SK-N-SH treated with all-trans-retinoic acid at 6 μM for 48 hours (cell line): ENCODE measurements at regions not wholly inside any gene's neighbourhood (a gene's known extent, or its start where the extent isn't known, plus 50 kb on each side); places are given as distances from the start of the nearest gene placed in this dataset.

Experiments
- ATAC-seq: fragments of 200-7000 bp; cut with Tn5 transposase; 3 replicates; pipeline ENCODE4 v1.9.1; 2020; ENCODE audit warnings: mild to moderate bottlenecking, moderate library complexity
- ARNTL ChIP-seq: fragments of 450-650 bp; formaldehyde crosslinking; IDR thresholded peaks from 2 replicates; pipeline ENCODE4 v1.5.0; 2020; ENCODE audit warnings: low read depth, mild to moderate bottlenecking, moderate library complexity, borderline replicate concordance
- BACH2 ChIP-seq: fragments of 250-450 bp; sonication (Bioruptor Pico); IDR thresholded peaks from 2 replicates; pipeline ENCODE4 v1.9.0; 2021; ENCODE audit warnings: mild to moderate bottlenecking, borderline replicate concordance
- CSDC2 ChIP-seq: fragments of 250-450 bp; sonication (Bioruptor Pico); IDR thresholded peaks from 2 replicates; pipeline ENCODE4 v1.5.0; 2020; ENCODE audit warnings: mild to moderate bottlenecking, moderate library complexity
- ESRRG ChIP-seq: fragments of 250-450 bp; sonication (Bioruptor Pico); IDR thresholded peaks from 2 replicates; pipeline ENCODE4 v1.6.1; 2021; ENCODE audit warnings: mild to moderate bottlenecking
- GLIS3 ChIP-seq: fragments of 250-450 bp; sonication (Bioruptor Pico); IDR thresholded peaks from 2 replicates; pipeline ENCODE4 v1.5.0; 2020; ENCODE audit warnings: mild to moderate bottlenecking, moderate library complexity
- ISL1 ChIP-seq: fragments of 250-450 bp; sonication (Bioruptor Pico); IDR thresholded peaks from 2 replicates; pipeline ENCODE4 v2.1.2; 2022; ENCODE audit warnings: mild to moderate bottlenecking, moderate library complexity
- OSR1 ChIP-seq: fragments of 250-450 bp; sonication (Bioruptor Pico); IDR thresholded peaks from 2 replicates; pipeline ENCODE4 v1.8.0; 2022; ENCODE audit warnings: moderate library complexity, mild to moderate bottlenecking, inconsistent platforms
- PPARA ChIP-seq: fragments of 250-450 bp; sonication (Bioruptor Pico); IDR thresholded peaks from 2 replicates; pipeline ENCODE4 v1.5.0; 2020; ENCODE audit warnings: mild to moderate bottlenecking, borderline replicate concordance
- RARB ChIP-seq: fragments of 250-450 bp; sonication (Bioruptor Pico); IDR thresholded peaks from 2 replicates; pipeline ENCODE4 v1.8.0; 2021; ENCODE audit warnings: mild to moderate bottlenecking, moderate library complexity
- SNAI2 ChIP-seq: fragments of 250-450 bp; sonication (Bioruptor Pico); IDR thresholded peaks from 2 replicates; pipeline ENCODE4 v1.5.0; 2020; ENCODE audit warnings: mild to moderate bottlenecking, moderate library complexity
- TCF4 ChIP-seq: fragments of 250-450 bp; sonication (Bioruptor Pico); IDR thresholded peaks from 2 replicates; pipeline ENCODE4 v1.8.0; 2021; ENCODE audit warnings: mild to moderate bottlenecking, moderate library complexity, borderline replicate concordance
- TOX ChIP-seq: fragments of 250-450 bp; sonication (Bioruptor Pico); IDR thresholded peaks from 2 replicates; pipeline ENCODE4 v1.8.0; 2021; ENCODE audit warnings: mild to moderate bottlenecking, moderate library complexity, borderline replicate concordance
- ZFP3 ChIP-seq: fragments of 250-450 bp; sonication (Bioruptor Pico); IDR thresholded peaks from 2 replicates; pipeline ENCODE4 v1.5.0; 2020; ENCODE audit warnings: mild to moderate bottlenecking, moderate library complexity
- ZFP30 ChIP-seq: fragments of 450-650 bp; formaldehyde crosslinking; IDR thresholded peaks from 2 replicates; pipeline ENCODE4 v1.5.0; 2022; ENCODE audit warnings: mild to moderate bottlenecking, moderate library complexity
- ZNF565 ChIP-seq: fragments of 450-650 bp; formaldehyde crosslinking; conservative IDR thresholded peaks from 2 replicates; pipeline ENCODE4 v1.5.0; 2020; ENCODE audit warnings: low read depth, mild to moderate bottlenecking, moderate library complexity
- ZNF70 ChIP-seq: fragments of 450-650 bp; formaldehyde crosslinking; IDR thresholded peaks from 2 replicates; pipeline ENCODE4 v1.5.0; 2020; ENCODE audit warnings: mild to moderate bottlenecking, moderate library complexity
- ZNF8 ChIP-seq: fragments of 450-650 bp; formaldehyde crosslinking; IDR thresholded peaks from 2 replicates; pipeline ENCODE4 v1.5.0; 2020; ENCODE audit warnings: mild to moderate bottlenecking, moderate library complexity
- TF ChIP-seq, protein P1 (sequence below): fragments of 250-450 bp; sonication (Bioruptor Pico); IDR thresholded peaks from 2 replicates; pipeline ENCODE4 v1.5.0; 2020; ENCODE audit warnings: mild to moderate bottlenecking, moderate library complexity
- TF ChIP-seq, protein P2 (sequence below): fragments of 250-450 bp; sonication (Bioruptor Pico); IDR thresholded peaks from 2 replicates; pipeline ENCODE4 v1.8.0; 2020; ENCODE audit warnings: mild to moderate bottlenecking, moderate library complexity, borderline replicate concordance
- TF ChIP-seq, protein P3 (sequence below): fragments of 250-450 bp; sonication (Bioruptor Pico); IDR thresholded peaks from 2 replicates; pipeline ENCODE4 v1.8.0; 2021; ENCODE audit warnings: low read depth, mild to moderate bottlenecking, moderate library complexity, borderline replicate concordance
- TF ChIP-seq, protein P4 (sequence below): fragments of 250-450 bp; sonication (Bioruptor Pico); IDR thresholded peaks from 2 replicates; pipeline ENCODE4 v1.5.1; 2020; ENCODE audit warnings: low read depth, mild to moderate bottlenecking, moderate library complexity

DNA sequence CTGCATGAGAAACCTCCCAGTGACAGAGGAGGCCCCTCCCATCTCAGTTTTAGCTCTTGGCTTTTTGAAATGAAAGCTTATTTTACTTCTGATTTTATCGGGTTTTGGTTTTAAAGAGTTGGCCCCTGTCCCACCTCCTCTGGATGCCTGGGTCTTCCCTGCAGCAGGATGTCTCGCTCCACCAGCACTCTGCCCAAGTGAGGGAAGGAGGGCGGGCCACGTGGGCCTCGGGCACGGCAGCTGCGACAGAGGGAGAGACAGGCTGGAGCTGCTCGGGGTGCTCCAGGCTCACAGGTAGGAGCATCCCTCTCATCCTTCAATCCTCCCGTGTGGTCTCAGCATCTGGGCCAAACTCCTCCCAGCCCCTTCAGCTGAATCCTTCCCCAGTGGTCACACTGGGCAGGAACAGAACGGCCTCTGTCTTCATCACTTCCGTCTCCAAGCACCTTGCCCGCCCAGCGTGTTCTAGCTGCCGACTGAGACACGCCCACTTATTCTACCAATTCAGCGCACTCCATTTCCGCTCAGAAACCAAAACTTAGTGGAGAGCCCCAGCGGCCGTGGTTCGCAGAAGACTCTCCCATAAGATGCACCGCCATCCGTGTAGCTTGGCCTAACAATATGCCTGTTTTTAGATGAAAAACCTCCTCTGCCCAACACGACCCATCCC lies 222.9 kb downstream of the GLRX3 start:
- TF ChIP-seq, protein P1, sequence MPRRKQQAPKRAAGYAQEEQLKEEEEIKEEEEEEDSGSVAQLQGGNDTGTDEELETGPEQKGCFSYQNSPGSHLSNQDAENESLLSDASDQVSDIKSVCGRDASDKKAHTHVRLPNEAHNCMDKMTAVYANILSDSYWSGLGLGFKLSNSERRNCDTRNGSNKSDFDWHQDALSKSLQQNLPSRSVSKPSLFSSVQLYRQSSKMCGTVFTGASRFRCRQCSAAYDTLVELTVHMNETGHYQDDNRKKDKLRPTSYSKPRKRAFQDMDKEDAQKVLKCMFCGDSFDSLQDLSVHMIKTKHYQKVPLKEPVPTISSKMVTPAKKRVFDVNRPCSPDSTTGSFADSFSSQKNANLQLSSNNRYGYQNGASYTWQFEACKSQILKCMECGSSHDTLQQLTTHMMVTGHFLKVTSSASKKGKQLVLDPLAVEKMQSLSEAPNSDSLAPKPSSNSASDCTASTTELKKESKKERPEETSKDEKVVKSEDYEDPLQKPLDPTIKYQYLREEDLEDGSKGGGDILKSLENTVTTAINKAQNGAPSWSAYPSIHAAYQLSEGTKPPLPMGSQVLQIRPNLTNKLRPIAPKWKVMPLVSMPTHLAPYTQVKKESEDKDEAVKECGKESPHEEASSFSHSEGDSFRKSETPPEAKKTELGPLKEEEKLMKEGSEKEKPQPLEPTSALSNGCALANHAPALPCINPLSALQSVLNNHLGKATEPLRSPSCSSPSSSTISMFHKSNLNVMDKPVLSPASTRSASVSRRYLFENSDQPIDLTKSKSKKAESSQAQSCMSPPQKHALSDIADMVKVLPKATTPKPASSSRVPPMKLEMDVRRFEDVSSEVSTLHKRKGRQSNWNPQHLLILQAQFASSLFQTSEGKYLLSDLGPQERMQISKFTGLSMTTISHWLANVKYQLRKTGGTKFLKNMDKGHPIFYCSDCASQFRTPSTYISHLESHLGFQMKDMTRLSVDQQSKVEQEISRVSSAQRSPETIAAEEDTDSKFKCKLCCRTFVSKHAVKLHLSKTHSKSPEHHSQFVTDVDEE (CRISPR knock-in tag) = no peak
- TF ChIP-seq RARB (no peak), TCF4 (CRISPR knock-in tag) (no peak), ESRRG (CRISPR knock-in tag) (no peak), BACH2 (CRISPR knock-in tag) (no peak), PPARA (CRISPR knock-in tag) (no peak), SNAI2 (no peak), ZNF8 (no peak), ZNF565 (CRISPR knock-in tag) (no peak), ARNTL (no peak), GLIS3 (CRISPR knock-in tag) (no peak), ZFP3 (no peak), CSDC2 (CRISPR knock-in tag) (no peak), TOX (no peak), ZNF70 (CRISPR knock-in tag) (no peak), ISL1 (no peak)
- TF ChIP-seq, protein P2, sequence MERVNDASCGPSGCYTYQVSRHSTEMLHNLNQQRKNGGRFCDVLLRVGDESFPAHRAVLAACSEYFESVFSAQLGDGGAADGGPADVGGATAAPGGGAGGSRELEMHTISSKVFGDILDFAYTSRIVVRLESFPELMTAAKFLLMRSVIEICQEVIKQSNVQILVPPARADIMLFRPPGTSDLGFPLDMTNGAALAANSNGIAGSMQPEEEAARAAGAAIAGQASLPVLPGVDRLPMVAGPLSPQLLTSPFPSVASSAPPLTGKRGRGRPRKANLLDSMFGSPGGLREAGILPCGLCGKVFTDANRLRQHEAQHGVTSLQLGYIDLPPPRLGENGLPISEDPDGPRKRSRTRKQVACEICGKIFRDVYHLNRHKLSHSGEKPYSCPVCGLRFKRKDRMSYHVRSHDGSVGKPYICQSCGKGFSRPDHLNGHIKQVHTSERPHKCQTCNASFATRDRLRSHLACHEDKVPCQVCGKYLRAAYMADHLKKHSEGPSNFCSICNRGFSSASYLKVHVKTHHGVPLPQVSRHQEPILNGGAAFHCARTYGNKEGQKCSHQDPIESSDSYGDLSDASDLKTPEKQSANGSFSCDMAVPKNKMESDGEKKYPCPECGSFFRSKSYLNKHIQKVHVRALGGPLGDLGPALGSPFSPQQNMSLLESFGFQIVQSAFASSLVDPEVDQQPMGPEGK = no peak
- TF ChIP-seq, protein P3, sequence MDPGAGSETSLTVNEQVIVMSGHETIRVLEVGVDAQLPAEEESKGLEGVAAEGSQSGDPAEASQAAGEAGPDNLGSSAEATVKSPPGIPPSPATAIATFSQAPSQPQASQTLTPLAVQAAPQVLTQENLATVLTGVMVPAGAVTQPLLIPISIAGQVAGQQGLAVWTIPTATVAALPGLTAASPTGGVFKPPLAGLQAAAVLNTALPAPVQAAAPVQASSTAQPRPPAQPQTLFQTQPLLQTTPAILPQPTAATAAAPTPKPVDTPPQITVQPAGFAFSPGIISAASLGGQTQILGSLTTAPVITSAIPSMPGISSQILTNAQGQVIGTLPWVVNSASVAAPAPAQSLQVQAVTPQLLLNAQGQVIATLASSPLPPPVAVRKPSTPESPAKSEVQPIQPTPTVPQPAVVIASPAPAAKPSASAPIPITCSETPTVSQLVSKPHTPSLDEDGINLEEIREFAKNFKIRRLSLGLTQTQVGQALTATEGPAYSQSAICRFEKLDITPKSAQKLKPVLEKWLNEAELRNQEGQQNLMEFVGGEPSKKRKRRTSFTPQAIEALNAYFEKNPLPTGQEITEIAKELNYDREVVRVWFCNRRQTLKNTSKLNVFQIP = no peak
- TF ChIP-seq, protein P4, sequence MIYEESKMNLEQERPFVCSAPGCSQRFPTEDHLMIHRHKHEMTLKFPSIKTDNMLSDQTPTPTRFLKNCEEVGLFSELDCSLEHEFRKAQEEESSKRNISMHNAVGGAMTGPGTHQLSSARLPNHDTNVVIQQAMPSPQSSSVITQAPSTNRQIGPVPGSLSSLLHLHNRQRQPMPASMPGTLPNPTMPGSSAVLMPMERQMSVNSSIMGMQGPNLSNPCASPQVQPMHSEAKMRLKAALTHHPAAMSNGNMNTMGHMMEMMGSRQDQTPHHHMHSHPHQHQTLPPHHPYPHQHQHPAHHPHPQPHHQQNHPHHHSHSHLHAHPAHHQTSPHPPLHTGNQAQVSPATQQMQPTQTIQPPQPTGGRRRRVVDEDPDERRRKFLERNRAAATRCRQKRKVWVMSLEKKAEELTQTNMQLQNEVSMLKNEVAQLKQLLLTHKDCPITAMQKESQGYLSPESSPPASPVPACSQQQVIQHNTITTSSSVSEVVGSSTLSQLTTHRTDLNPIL (CRISPR knock-in tag) = no peak
- ATAC-seq = no peak

DNA sequence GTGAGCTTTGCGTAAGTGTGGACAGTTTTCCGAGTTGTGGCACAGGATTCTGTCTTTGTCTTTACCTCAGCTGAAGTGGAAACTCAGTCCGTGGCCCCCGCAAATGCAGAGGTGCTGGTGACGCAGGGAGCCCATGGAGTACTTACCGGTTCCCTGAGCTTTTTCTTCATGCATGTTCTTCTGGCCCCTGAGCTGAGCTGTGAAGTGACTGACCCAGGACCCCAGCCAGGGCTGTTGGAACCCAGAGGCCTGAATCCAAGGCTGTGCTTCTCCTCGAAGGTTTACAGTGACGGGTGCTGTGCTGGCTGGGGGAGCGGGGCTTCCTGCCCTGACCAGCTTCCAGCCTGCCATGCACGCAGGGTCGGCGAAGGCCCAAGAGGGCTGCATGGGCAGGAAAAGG lies 223.5 kb downstream of the GLRX3 start:
- no peak for ATAC-seq
- TF ChIP-seq ZNF8 (no peak), ZFP30 (CRISPR knock-in tag) (no peak)

DNA sequence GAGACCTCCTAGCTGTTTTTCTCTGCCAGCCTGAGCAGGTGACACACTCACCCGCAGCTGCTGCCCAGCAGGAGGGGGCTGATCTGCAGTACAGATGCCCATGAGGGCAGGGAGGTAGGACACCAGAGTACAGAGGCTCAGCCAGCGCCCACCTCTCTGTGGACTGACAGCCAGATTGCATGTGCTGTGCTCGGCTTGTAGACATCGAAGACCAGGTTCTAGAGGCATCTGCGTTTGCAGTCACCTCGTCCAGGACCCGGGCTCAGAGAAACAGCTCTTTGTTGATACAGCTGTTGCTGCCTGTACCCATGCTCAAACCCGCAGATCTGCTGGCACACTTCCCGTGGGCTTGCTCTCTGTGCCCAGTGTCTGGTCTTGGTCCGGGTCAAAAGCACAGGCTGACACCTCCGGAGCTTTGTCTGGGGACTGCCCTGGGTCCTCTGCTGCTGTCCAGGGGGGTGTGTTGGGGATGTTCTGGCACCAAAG lies 224.7 kb downstream of the GLRX3 start:
- ATAC-seq = no peak
- TF ChIP-seq, protein P1 (CRISPR knock-in tag) = no peak
- TF ChIP-seq OSR1 (CRISPR knock-in tag) (no peak), TCF4 (CRISPR knock-in tag) (peak; percentile 62; the same call in 1 of the 2 replicates), RARB (no peak), ZFP30 (CRISPR knock-in tag) (no peak), ZNF8 (no peak)
